LNCaP clone FGC (cell line): ENCODE measurements at regions not wholly inside any gene's neighbourhood (a gene's known extent, or its start where the extent isn't known, plus 50 kb on each side); places are given as distances from the start of the nearest gene placed in this dataset.
"Not testable (repeated sequence)": the region's sequence is repeated elsewhere in the genome, so short reads cannot be mapped to it uniquely, and the experiment has no call there.

Experiments
- DNase-seq: peaks from one replicate; pipeline ENCODE4 v3.0.0-alpha.2; 2011; ENCODE audit warnings: low read depth
- H3K4me3 ChIP-seq: 2 replicates; pipeline ENCODE4 v1.5.1; 2011; ENCODE audit warnings: mild to moderate bottlenecking, low read depth, low read length, control low read depth
- CTCF ChIP-seq: IDR thresholded peaks from 2 replicates; pipeline ENCODE4 v1.5.1; 2012; ENCODE audit warnings: mild to moderate bottlenecking; ENCODE audit not compliant: control insufficient read depth, insufficient read depth; ENCODE audit errors: extremely low read depth

DNA sequence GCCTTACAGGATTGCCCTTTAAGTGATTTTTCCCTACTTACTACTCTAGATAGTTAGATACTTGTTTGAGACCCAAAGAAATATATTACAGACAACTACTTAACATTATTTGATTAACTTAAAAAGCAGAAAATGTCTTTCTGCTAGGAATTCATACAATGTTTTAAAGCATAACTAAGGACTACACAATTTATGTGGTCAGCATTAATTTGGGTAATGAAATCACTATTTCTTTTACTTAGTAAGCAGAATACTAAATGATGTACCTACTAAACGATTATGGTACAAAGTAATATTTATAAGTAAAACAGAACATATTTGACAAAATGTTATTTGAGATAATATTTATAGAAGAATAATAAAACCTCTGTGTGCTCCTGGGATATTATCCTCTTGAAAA, 371.9 kb upstream of the ARRDC3 start:
- no peak for DNase-seq
- TF ChIP-seq CTCF: no peak
- H3K4me3 ChIP-seq: no peak overlapping the region

DNA sequence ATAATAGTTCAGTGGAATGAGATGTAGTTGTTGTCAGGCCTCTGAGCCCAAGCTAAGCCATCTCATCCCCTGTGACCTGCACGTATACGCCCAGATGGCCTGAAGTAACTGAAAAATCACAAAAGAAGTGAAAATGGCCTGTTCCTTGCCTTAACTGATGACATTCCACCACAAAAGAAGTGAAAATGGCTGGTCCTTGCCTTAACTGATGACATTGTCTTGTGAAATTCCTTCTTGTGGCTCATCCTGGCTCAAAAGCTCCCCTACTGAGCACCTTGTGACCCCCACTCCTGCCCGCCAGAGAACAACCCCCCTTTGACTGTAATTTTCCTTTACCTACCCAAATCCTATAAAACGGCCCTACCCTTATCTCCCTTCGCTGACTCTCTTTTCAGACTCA, 361.4 kb upstream of the ARRDC3 start:
- not testable (repeated sequence) for DNase-seq, H3K4me3 ChIP-seq

- DNase-seq: no peak
- no peak overlapping the region for H3K4me3 ChIP-seq
- no peak for TF ChIP-seq CTCF
Measured at GRCh38 chr5:91742550-91742949, 359.4 kb upstream of the ARRDC3 start.

DNA sequence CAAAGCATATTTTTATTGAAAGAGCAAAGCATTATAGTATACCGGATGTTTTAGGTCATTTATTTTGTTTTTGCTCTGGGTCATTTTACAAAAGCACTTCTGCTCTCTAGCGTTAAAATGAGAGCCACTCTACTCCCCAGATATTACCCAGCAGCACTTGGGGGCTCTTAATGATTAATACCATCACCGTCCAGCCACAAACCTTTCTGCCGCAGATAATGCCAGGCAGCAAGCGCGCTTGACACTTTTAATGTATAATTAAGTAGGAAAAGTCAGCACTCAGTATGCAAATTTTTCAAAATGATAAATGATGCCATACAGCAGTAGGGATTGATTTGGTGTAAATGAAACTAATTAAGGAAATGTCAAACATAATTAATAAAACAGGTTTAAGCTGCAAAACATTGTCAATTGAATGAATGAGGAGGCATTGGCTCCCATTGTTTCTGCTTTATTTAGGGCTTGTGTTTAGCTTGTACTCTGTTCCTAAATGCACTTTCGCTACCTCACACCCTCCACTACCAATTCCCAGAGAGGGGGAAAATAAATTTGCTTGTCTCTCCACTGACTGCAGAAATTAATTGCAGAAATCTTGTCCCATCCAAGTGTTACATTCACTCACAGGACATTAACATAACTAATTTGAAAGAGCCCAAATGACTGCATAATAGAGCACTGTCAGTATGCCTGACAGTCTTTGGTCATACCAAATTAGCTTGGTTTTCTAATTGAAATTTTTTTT, 358.8 kb upstream of the ARRDC3 start:
- TF ChIP-seq CTCF: no peak
- no peak overlapping the region for H3K4me3 ChIP-seq
- no peak for DNase-seq

DNA sequence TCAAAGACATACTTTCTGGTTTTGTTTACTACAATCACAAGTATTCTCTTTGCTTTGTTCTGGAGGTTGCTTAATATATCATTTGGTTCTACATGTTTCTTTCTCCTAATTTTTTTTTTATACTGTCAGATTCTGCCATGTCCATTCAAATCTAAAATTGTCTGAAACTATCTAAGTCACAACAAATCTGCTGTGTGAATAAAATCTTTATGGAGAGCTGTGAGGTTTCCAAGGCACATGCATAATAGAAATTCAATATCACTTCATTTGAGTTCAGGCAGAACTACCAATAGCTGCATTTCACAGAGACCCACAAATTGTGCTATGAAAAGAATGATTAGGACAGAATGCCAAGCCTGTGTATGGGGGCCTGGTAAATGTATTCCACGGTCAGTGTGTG, 346.9 kb upstream of the ARRDC3 start:
- TF ChIP-seq CTCF: no peak
- no peak for DNase-seq

DNA sequence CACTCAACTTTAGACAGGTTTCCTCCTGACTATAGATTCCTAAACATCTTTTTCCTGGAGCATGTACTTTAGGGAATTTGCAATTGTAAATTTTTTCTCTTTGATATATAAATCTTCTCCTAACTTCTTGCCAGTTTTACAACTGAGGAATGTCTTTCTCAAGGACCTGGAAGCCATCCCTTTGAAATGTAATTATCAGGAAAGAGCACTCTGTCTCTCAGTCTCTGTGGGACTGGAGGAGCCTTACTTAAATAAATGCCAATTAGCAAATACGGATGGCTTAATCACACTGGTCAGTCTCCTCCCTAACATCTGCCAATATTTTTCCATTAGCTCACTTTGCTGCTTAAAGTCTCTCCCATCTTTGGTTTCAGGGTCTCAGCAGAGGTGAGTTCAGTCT, 344.3 kb upstream of the ARRDC3 start:
- no peak for DNase-seq
- H3K4me3 ChIP-seq: no peak overlapping the region
- no peak for TF ChIP-seq CTCF

More for the DNA sequence above, 346.9 kb upstream of the ARRDC3 start:
- H3K4me3 ChIP-seq: no peak overlapping the region

GRCh38 chr5:91722736-91723467, 339.8 kb upstream of the ARRDC3 start:
- no peak for TF ChIP-seq CTCF
- H3K4me3 ChIP-seq: no peak overlapping the region
- DNase-seq: no peak
